HCT116 (cell line): ENCODE measurements at regions not wholly inside any gene's neighbourhood (a gene's known extent, or its start where the extent isn't known, plus 50 kb on each side); places are given as distances from the start of the nearest gene placed in this dataset.

ENCODE experiments used
- ATAC-seq: fragments of 200-7000 bp; cut with Tn5 transposase; 2 replicates; pipeline ENCODE4 v1.9.1; 2020; ENCODE audit warnings: mild to moderate bottlenecking, moderate library complexity
- BruUV-seq: library from RNA; stranded (reverse); fragments of 400-500 nt; replicated peaks from 2 replicates; lab custom pipeline; 2021; lab: Mats Ljungman, UMichigan
- CTCF ChIA-PET: fragments of 300-600 bp; sonication (Branson Sonifier 250); formaldehyde crosslinking; loops from one replicate; lab custom pipeline; 2021; ENCODE audit warnings: antibody characterized with exemption; lab: Charles Lee
- POLR2A ChIA-PET: fragments of 300-600, 350-600 bp; sonication (Branson Sonifier 250); formaldehyde crosslinking; loops from one replicate; lab custom pipeline; 2021; ENCODE audit warnings: antibody characterized with exemption; lab: Charles Lee
- RAD21 ChIA-PET, 2 experiments: fragments of 300-600 bp; sonication (Branson Sonifier 250); formaldehyde crosslinking; loops; one replicate each; lab custom pipeline; 2023; ENCODE audit warnings: low total read pairs in 2 of 2; ENCODE audit not compliant: uncharacterized antibody in 2 of 2, unreplicated experiment in 2 of 2, low non-redundant PET in 1 of 2; lab: Charles Lee
- DNase-seq: peaks from one replicate; pipeline ENCODE4 v3.0.0-alpha.2; 2010; ENCODE audit warnings: low read depth, low spot score
- H2AFZ ChIP-seq: fragments of 200-600 bp; shearing (Covaris generic), sonication (generic); 2 replicates; pipeline ENCODE4 v1.6.1; 2017; ENCODE audit warnings: low read depth, mixed run types, mixed read lengths, antibody characterized with exemption, low read length; ENCODE audit not compliant: poor library complexity, severe bottlenecking
- H3K27ac ChIP-seq: 2 replicates; pipeline ENCODE4 v1.5.1; 2012; ENCODE audit warnings: low read depth, low read length
- H3K27me3 ChIP-seq: fragments of 200-600 bp; sonication (generic); 2 replicates; pipeline ENCODE4 v1.6.1; 2016; ENCODE audit warnings: mixed run types, low read length, mixed read lengths; ENCODE audit not compliant: insufficient read depth
- H3K36me3 ChIP-seq, 2 experiments: fragments of 200-500 bp in 1 of 2; fragments of 200-600 bp in 1 of 2; sonication (Bioruptor generic) in 1 of 2; sonication (generic) in 1 of 2; 2 replicates each; pipeline versions ENCODE4 v1.5.1 to v1.6.1; 2014 to 2016; ENCODE audit warnings: low read length in 2 of 2, inconsistent platforms in 1 of 2, mixed read lengths in 1 of 2, mixed run types in 1 of 2; ENCODE audit not compliant: insufficient read depth in 2 of 2, control insufficient read depth in 1 of 2
- H3K4me1 ChIP-seq, 2 experiments: fragments of 200-600 bp in 1 of 2; sonication (generic) in 1 of 2; 2 replicates each; pipeline versions ENCODE4 v1.5.1 to v1.6.1; 2012 to 2017; ENCODE audit warnings: low read length in 2 of 2, inconsistent platforms in 1 of 2, mild to moderate bottlenecking in 1 of 2, mixed read lengths in 1 of 2, mixed run types in 1 of 2, moderate library complexity in 1 of 2; ENCODE audit not compliant: insufficient read depth in 2 of 2, control insufficient read depth in 1 of 2
- H3K4me2 ChIP-seq: fragments of 200-600 bp; sonication (generic); 2 replicates; pipeline ENCODE4 v1.6.1; 2017; ENCODE audit warnings: mixed run types, low read length, mixed read lengths
- H3K4me3 ChIP-seq, 2 experiments: fragments of 200-600 bp in 1 of 2; sonication (generic) in 1 of 2; replicated peaks in 1 of 2; 2 replicates each; pipeline ENCODE4 v1.5.1; 2011 to 2016; ENCODE audit warnings: low read length in 2 of 2, control low read depth in 1 of 2, low read depth in 1 of 2, mild to moderate bottlenecking in 1 of 2, mixed read lengths in 1 of 2, mixed run types in 1 of 2
- H3K79me2 ChIP-seq: fragments of 200-600 bp; sonication (generic); 2 replicates; pipeline ENCODE4 v1.6.1; 2017; ENCODE audit warnings: mild to moderate bottlenecking, mixed run types, low read length, moderate library complexity, mixed read lengths; ENCODE audit not compliant: insufficient read depth
- H3K9ac ChIP-seq: fragments of 200-600 bp; sonication (generic); 2 replicates; pipeline ENCODE4 v1.6.1; 2016; ENCODE audit warnings: low read length, mixed read lengths
- H3K9me2 ChIP-seq: fragments of 200-600 bp; sonication (generic), shearing (Covaris generic); 2 replicates; pipeline ENCODE4 v1.6.1; 2017; ENCODE audit warnings: mixed run types, mild to moderate bottlenecking, moderate library complexity; ENCODE audit not compliant: insufficient read depth
- H3K9me3 ChIP-seq, 2 experiments: fragments of 200-500 bp in 1 of 2; fragments of 200-600 bp in 1 of 2; sonication (Bioruptor generic) in 1 of 2; sonication (generic) in 1 of 2; 2 replicates each; pipeline ENCODE4 v1.6.1; 2014 to 2017; ENCODE audit warnings: low read length in 2 of 2, mixed read lengths in 2 of 2, inconsistent platforms in 1 of 2, low read depth in 1 of 2, mild to moderate bottlenecking in 1 of 2, mixed run types in 1 of 2, moderate library complexity in 1 of 2; ENCODE audit not compliant: control insufficient read depth in 1 of 2, insufficient read depth in 1 of 2
- H4K20me1 ChIP-seq: fragments of 200-600 bp; sonication (generic), shearing (Covaris generic); 2 replicates; pipeline ENCODE4 v1.6.1; 2017; ENCODE audit warnings: mixed run types, mild to moderate bottlenecking, moderate library complexity; ENCODE audit not compliant: insufficient read depth
- EGR1 ChIP-seq: IDR thresholded peaks from 2 replicates; pipeline ENCODE4 v1.6.1; 2012; ENCODE audit warnings: low read depth
- EZH2phosphoT487 ChIP-seq: fragments of 200-600 bp; IDR thresholded peaks from 2 replicates; pipeline ENCODE4 v1.6.1; 2018; ENCODE audit warnings: antibody characterized with exemption, borderline replicate concordance
- POLR2AphosphoS5 ChIP-seq: IDR thresholded peaks from 2 replicates; pipeline ENCODE4 v1.6.1; 2011; ENCODE audit warnings: mild to moderate bottlenecking, low read depth, low read length, moderate library complexity
- RAD21 ChIP-seq: IDR thresholded peaks from 2 replicates; pipeline ENCODE4 v1.6.1; 2012; ENCODE audit warnings: low read depth, mild to moderate bottlenecking
- REST ChIP-seq: IDR thresholded peaks from 2 replicates; pipeline ENCODE4 v1.6.1; 2012; ENCODE audit warnings: low read depth
- SIN3A ChIP-seq: IDR thresholded peaks from 2 replicates; pipeline ENCODE4 v1.6.1; 2012; ENCODE audit warnings: low read depth
- SP1 ChIP-seq: IDR thresholded peaks from 2 replicates; pipeline ENCODE4 v1.6.1; 2012; ENCODE audit warnings: low read depth
- intact Hi-C: fragments of 100-400 bp; cut with micrococcal nuclease; formaldehyde crosslinking; loops from 2 replicates; pipeline ENCODE4 v1.10.0; 2022
- TF ChIP-seq, protein P1 (sequence below): IDR thresholded peaks from 2 replicates; pipeline ENCODE4 v1.6.1; 2012

GRCh38 chr9:116058421-116058820, 95.2 kb upstream of the PAPPA start:
- DNase-seq = no peak
- ChIA-PET POLR2A (no interaction called here), CTCF (no interaction called here), RAD21 (no interaction called here)
- intact Hi-C loops = no loop called here
- H3K27ac ChIP-seq = no peak overlapping the region
- ATAC-seq = no peak
- H3K9me2 ChIP-seq = no peaks in the 10 kb centered on the region
- no peaks in the 10 kb centered on the region for H3K9me3 ChIP-seq
- no TSS peak for BruUV-seq
- TF ChIP-seq REST = no peak
- no peak for TF ChIP-seq SP1
- TF ChIP-seq, protein P1, sequence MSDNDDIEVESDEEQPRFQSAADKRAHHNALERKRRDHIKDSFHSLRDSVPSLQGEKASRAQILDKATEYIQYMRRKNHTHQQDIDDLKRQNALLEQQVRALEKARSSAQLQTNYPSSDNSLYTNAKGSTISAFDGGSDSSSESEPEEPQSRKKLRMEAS = no peak
- TF ChIP-seq POLR2AphosphoS5 = no peak
- TF ChIP-seq SIN3A = no peak
- TF ChIP-seq EZH2phosphoT487 = no peak
- TF ChIP-seq EGR1 = no peak
- TF ChIP-seq RAD21 = no peak
- no peak overlapping the region for H3K4me2 ChIP-seq
- H2AFZ ChIP-seq = no peak overlapping the region
- no peak overlapping the region for H3K4me3 ChIP-seq
- 0 out of 2 replicates have a peak, but pooled peaks cover 4% of the 10 kb centered on the region for H3K27me3 ChIP-seq
- no peak overlapping the region for H3K9ac ChIP-seq
- no peaks in the 10 kb centered on the region for H3K79me2 ChIP-seq
- no peaks in the 10 kb centered on the region for H3K36me3 ChIP-seq
- no peaks in the 10 kb centered on the region for H3K4me1 ChIP-seq
- H4K20me1 ChIP-seq = no peaks in the 10 kb centered on the region
